UCSD-AML1 (cell line): ENCODE measurements at regions not wholly inside any gene's neighbourhood (a gene's known extent, or its start where the extent isn't known, plus 50 kb on each side); places are given as distances from the start of the nearest gene placed in this dataset.

ENCODE experiments used
- DNase-seq: peaks from one replicate; lab custom pipeline; 2025; ENCODE audit not compliant: unreplicated experiment; lab: John Stamatoyannopoulos, UW

DNA sequence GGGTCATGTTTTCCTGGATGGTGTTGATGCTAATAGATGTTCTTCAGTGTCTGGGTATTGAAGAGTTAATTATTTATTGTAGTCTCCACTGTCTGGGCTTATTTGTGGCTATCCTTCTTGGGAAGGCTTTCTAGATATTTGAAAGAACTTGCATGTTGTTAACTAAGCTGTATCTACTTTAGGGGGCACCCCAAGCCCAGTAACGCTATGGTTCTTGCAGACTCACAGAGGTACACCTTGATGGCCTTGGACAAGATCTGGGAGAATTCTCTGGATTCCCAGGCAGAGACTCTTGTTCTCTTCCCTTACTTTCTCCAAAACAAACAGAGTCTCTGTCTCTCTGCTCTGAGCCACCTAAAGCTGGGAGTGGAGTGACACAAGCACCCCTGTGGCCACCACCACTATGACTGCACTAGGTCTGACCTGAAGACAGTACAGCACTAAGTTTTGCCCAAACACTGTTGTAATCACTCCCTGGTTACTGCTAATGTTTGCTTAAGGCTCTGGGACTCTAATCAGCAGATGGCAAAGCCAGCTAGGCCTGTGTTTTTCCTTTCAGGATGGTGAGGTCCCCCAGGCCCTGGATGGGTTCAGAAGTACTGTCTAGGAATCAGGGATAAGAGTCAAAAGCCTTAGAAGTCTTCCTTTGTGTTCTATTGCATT lies 76.5 kb upstream of the C1orf21 start:
- DNase-seq: no peak

DNA sequence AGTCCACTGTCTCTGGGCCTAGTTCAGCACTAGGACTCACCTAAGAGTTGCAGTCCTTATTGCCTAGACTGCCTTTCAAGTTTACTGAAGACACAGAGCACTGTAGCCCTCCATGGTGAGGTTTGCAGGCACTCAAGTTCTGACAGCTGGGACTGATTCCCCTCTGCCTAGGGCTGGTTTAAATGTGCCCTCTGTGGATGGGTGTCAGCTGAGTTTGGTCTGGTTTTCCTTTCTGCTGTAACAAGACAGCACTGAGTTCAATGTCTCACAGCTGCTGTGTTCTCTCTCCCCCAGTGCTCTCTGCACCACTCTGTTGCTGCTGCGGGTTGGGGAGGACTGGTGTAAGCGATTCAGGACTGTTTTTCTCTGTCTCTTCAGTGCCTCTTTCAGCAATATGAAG lies 75.2 kb upstream of the C1orf21 start:
- no peak for DNase-seq

DNA sequence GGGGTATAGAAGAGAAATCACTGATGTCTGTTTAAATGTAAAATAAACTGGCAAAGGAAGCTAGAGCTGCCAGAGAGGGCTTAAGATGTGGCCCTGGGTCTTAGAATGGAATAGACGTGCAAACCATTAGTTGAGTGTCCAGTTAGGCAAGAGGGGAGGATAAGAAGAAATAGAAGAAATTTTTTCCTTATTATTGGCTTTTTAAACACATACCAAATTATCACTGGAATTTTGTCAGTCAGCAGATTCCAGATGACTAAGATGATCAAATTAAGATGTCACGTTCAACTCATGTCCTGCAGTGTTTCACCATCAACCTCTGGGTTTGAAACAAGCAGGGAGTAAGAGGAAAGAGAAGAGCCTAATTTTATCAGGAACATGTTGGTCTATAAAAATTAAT lies 71.6 kb upstream of the C1orf21 start:
- DNase-seq: no peak

DNA sequence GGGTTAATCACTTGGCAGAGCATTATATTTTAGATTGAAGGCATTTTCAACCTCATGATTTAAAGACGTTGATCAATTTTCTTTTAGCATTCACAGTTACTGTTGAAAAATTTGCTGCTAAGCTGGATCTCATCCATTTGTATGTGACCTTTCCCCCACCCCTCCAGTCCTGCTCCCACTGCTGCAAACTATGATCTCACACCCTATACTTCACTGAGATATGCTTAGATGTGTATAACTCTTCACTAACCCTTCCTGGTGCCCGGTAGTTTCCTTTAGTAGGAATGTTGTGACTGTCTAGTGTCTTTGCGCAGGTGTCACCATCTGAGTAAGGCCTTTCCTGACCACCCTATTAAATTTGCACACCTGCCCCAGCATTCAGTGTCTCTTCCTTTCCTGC lies 67.0 kb upstream of the C1orf21 start:
- no peak for DNase-seq

DNA sequence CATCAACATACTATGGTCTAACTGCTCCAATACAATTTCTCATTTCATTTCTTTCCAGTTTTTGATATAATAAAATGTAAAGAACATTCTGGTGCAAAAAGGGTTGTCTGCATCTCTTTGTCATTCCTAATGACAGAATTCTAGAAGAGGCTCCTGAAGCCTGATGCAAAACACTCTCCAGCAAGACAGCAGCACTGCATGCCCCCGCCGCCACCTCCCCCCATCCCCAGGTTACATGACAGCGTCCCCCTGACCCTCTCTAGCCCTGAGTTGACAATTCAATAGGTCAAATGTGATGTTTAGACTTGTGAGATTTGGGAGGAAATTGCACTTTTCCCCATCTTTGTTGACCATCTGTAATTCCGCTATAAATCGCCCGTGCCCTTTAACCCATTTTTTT lies 64.6 kb upstream of the C1orf21 start:
- DNase-seq: no peak

DNA sequence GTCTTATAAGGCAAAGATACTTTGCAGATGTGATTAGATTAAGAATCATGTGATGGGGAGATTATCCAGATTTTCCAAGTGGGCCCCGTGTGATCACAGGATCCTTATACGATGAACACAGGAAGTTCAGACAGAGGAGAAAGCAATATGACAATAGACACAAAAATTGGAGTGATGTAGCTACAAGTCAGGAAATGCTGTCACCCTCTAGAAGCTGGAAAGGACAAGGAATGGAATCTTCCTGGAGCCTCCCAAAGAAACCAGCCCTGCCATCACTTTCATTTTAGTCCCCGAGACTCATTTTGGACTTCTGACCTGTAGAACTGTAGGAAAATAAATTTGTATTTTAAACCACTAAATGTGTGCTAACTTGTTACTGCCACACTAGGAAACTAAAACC lies 61.9 kb upstream of the C1orf21 start:
- DNase-seq: no peak

DNA sequence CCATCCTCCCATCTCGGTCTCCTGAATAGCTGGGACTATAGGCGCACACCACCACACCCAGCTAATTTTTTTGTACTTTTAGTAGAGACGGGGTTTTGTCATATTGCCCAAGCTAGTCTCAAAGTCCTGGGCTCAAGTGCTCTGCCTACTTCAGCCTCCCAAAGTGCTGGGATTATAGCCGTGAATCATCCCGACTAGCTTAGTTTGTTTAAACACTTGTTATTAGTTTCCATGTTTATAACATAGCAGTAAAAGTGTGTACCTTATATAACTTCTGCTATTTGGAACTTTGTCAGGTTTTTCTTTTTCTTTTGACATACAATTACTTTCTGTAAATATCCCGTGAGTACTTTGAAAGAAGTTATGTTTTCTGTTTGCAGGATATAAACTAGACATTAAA lies 60.6 kb upstream of the C1orf21 start:
- no peak for DNase-seq

DNA sequence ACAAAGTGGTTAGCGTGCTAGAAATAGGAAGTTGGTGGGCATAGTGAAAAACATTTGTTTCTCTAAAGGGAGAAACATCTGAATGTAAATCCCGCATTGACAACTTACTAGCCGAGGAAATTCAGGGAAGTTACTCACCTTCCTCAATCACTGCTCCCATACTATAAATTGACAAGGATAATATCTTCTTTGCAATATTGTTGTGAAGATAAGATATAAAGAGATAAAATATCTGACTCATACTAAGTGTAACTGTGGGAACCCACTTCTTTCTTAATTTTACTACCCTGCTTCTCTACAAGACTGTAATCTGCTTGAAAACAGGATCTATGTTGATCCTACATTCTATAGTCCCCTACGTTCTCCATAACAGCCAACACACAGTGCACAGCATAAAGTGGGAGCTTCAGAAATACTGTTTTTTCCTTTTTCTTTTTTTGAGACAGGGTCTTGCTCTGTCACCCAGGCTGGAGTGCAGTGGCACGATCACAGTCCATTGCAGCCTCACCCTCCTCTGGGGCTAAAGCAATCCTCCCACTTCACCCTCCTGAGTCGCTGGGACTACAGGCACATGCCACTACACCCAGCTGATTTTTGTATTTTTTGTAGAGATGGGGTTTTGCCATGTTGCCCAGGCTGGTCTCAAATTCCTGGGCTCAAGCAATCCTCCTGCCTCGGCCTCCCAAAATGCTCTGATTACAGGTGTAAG lies 57.4 kb upstream of the C1orf21 start:
- DNase-seq: no peak

DNA sequence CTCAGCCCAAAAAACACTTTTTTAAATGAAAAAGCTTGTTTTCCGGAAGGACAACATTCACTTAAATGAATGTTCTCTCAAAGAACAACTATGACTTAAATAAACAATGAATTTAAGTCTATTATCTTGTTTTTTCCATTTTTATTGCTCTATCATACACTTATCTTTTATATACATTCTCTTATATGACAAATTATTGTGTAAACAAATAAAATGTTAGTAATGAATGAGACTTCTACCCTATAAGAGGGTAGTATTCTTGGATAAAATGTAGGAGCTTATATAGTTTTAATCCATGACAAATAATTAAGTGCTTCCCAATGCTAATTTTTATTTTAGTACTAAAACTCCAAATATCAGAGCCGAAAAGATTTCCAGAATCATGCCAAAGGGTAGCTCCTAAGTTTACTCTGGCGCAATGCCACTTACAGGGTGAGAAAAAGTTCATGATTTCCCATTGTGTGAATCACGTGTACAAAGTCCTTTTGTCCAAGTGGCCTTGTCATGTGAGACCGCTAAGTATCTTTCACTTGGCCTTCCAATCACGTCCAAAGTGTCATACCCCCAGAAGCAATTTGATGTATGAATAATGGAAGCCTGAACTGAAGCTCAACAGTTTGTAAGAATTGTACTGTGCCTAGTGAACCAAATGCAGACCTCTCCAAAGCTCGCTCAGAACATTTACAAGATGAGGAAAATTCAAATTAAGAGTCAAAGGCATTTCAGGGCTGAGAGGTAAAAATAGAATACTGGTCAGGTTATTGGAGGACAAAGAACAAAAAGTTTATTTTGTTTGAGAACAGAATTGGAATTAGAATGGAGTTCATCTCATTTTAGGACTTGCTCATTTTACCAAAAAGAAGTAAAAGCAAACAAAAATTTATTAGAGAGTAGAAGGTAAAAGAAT lies 56.6 kb upstream of the C1orf21 start:
- DNase-seq: no peak

DNA sequence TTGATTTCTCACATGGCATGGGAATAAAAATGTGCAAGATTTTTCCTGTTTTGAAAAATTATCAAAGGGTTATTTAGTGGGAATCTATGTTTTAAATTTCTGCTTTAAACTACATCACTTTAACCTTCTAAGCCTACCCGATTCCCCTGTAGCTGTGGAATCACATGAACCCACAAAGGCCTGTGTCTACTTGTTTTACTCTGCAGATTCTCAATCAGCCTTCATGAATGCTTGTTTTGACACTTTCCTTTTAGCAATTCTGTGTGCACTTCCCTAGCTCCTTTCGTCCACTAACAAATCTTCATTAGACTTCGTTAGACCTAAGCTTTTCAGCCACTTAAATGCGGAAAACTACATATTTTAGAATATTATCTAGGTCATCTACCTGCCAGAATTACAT lies 56.0 kb upstream of the C1orf21 start:
- no peak for DNase-seq
